ENCODE measurements at regions not wholly inside any gene's neighbourhood (a gene's known extent, or its start where the extent isn't known, plus 50 kb on each side); places are given as distances from the start of the nearest gene placed in this dataset.

DNA sequence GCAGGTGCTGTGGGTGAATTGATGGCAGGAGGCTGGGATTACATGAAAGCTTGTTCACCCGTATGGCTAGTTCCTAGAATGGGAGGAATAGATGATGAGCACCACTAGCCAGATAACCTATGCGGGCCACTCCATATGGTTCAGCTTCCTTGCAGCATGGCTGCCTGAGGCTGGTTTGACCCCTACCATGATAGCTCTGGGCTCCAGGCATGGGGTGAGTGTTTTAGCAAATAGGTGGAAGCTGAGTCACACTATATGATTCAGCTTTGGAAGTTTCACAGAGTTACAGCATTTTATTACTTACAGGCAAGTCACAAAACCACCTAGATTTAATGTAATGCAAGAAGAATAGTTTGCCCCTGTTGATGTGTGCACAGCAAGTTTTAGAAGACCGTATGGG lies 603.2 kb downstream of the STIM2 start:
- TF ChIP-seq GATA2 (IDR thresholded peaks at IDR 0.05; ENCODE audit: low read depth, low read length) (no peak), GATA3 (IDR thresholded peaks at IDR 0.05; ENCODE audit: low read depth, low read length) (no peak)

DNA sequence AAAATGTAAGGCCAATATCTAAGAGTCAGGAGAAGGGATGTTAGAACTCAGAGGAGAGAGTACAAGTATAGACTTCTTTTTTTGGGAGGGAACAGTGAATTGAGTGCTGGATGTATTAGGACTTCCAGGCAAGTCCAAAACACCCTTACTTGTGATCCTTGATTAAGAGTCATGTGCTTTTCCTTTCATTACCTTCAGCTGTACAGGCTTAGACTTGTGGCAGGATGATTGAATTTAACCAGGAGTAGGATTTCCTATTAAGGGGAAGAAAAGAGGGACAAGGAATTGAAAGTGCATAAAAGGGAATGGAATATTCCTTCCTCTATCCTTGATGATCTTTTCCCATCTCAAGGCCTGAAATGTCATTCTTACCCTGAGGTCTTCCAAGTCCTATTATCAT lies 606.7 kb downstream of the STIM2 start:
- TF ChIP-seq GATA2 (IDR thresholded peaks at IDR 0.05; ENCODE audit: low read depth, low read length) (no peak), GATA3 (IDR thresholded peaks at IDR 0.05; ENCODE audit: low read depth, low read length) (no peak)

- no peak for TF ChIP-seq GATA3 (IDR thresholded peaks at IDR 0.05; ENCODE audit: low read depth, low read length)
- no peak for TF ChIP-seq GATA2 (IDR thresholded peaks at IDR 0.05; ENCODE audit: low read depth, low read length)
Measured at GRCh38 chr4:27472364-27472763, 611.7 kb downstream of the STIM2 start.

DNA sequence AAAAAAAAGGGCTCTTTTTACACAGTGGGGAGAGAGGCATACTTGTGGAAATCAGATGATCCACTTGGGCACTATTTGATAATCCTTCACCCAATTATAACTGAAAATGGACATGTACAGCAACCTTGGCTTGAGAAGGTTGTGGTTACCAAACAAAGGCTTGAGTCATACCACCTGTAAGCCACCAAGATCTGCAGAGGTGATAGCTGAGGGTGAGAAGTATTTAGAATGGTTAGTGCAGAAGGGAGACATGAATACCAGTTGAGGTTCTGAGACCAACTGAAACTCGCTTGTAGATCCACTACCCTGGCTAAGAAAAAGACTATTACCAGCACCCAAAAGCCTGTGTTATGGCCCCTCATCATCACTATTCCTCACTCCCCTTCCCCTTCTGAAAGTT lies 614.0 kb downstream of the STIM2 start:
- TF ChIP-seq GATA3 (IDR thresholded peaks at IDR 0.05; ENCODE audit: low read depth, low read length) (no peak), GATA2 (IDR thresholded peaks at IDR 0.05; ENCODE audit: low read depth, low read length) (no peak)

GRCh38 chr4:27484216-27484615 lies 623.6 kb downstream of the STIM2 start:
- TF ChIP-seq GATA3 (IDR thresholded peaks at IDR 0.05; ENCODE audit: low read depth, low read length) (no peak), GATA2 (IDR thresholded peaks at IDR 0.05; ENCODE audit: low read depth, low read length) (no peak)

- no peak for TF ChIP-seq GATA3 (IDR thresholded peaks at IDR 0.05; ENCODE audit: low read depth, low read length)
- no peak for TF ChIP-seq GATA2 (IDR thresholded peaks at IDR 0.05; ENCODE audit: low read depth, low read length)
Measured at GRCh38 chr4:27490315-27490714, 629.7 kb downstream of the STIM2 start.

DNA sequence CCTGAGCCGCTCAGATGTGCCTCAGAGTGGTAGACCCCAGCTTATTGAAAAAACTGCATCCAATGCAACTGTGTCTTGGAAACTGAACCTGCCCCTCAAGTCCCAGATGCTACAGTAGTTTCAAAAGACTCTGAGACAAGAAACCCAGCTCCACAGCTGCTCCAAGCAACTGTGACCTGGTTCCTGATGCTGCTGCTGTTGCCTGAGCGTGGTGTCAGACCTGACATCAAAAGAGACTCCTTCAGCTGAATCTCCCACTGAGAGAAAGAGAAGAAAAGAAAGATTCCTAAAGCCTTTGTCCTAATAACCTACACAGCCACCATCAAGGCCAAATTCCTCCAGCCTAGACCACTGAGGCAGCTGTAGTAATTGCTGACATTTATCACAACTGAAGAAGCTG lies 630.1 kb downstream of the STIM2 start:
- no peak for TF ChIP-seq GATA3 (IDR thresholded peaks at IDR 0.05; ENCODE audit: low read depth, low read length)
- TF ChIP-seq GATA2 (IDR thresholded peaks at IDR 0.05; ENCODE audit: low read depth, low read length) = no peak

- TF ChIP-seq GATA3 (IDR thresholded peaks at IDR 0.05; ENCODE audit: low read depth, low read length) (no peak), GATA2 (IDR thresholded peaks at IDR 0.05; ENCODE audit: low read depth, low read length) (no peak)
Measured at GRCh38 chr4:27506401-27506800, 645.8 kb downstream of the STIM2 start.

DNA sequence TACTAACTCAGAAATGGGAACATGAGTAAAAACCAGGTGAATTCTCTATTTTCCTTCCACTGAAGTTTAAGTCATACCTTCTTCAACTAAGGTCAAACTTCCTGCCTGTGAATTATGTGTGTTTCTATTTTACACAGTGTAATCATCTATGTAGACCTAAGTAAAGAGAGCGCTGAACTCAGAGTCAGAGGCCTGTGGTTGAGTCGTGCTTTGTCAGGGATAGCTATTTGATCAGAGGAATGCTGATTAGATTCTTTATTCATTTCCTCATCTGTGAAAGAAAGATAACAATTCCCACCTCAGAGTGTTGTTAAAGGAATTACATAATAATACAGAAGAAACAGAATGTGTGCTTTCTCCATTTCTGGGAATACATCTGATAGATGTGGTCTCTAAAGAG lies 654.1 kb downstream of the STIM2 start:
- TF ChIP-seq GATA2 (IDR thresholded peaks at IDR 0.05; ENCODE audit: low read depth, low read length) = no peak
- no peak for TF ChIP-seq GATA3 (IDR thresholded peaks at IDR 0.05; ENCODE audit: low read depth, low read length)

GRCh38 chr4:27515140-27515539 lies 654.5 kb downstream of the STIM2 start:
- TF ChIP-seq GATA3 (IDR thresholded peaks at IDR 0.05; ENCODE audit: low read depth, low read length) (no peak), GATA2 (IDR thresholded peaks at IDR 0.05; ENCODE audit: low read depth, low read length) (no peak)

GRCh38 chr4:27518876-27519275 lies 658.2 kb downstream of the STIM2 start:
- TF ChIP-seq GATA2 (IDR thresholded peaks at IDR 0.05; ENCODE audit: low read depth, low read length) = no peak
- TF ChIP-seq GATA3 (IDR thresholded peaks at IDR 0.05; ENCODE audit: low read depth, low read length) = no peak

- TF ChIP-seq GATA2 (IDR thresholded peaks at IDR 0.05; ENCODE audit: low read depth, low read length) (no peak), GATA3 (IDR thresholded peaks at IDR 0.05; ENCODE audit: low read depth, low read length) (no peak)
Measured at GRCh38 chr4:27524224-27524623, 663.6 kb downstream of the STIM2 start.

DNA sequence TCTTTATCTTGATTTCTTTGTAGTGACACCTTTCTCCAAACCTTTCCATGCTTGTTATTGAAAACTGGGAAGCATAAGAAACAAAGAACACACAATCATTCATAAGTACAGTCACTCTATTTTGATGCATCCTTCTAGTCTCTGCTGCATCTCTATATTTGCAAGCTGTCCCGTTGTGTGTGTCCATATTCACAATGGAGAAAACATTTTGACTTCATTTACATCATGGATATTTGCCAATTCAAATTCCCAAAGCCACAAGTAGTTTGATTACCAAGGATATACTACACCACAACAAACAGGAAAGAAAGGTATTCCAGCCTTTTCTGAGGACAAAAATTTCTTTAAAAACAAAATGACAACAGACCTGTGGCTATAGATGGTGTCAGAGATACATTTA lies 673.8 kb downstream of the STIM2 start:
- TF ChIP-seq GATA2 (IDR thresholded peaks at IDR 0.05; ENCODE audit: low read depth, low read length) = no peak

- TF ChIP-seq GATA3 (IDR thresholded peaks at IDR 0.05; ENCODE audit: low read depth, low read length) (no peak), GATA2 (IDR thresholded peaks at IDR 0.05; ENCODE audit: low read depth, low read length) (no peak)
Measured at GRCh38 chr4:27568236-27568951, 707.8 kb downstream of the STIM2 start.

DNA sequence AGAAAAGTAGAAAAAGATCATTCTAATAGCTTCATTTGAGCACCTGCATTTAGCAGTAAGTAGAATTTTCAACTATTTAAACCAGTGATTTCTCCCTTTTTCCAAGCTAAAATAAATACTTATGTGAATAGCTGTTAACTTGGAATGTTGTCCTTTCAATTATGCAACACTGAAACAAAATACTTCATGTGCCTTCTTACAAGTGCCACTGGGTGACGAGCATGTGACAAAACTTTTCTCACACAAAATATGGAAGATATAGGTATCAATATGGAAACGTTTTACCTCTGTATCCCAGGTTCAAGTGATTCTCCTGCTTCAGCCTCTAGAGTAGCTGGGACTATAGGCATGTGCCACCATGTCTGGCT lies 708.3 kb downstream of the STIM2 start:
- TF ChIP-seq GATA3 (IDR thresholded peaks at IDR 0.05; ENCODE audit: low read depth, low read length) (no peak), GATA2 (IDR thresholded peaks at IDR 0.05; ENCODE audit: low read depth, low read length) (no peak)

GRCh38 chr4:27574743-27575142 lies 714.1 kb downstream of the STIM2 start:
- TF ChIP-seq GATA3 (IDR thresholded peaks at IDR 0.05; ENCODE audit: low read depth, low read length) = no peak
- TF ChIP-seq GATA2 (IDR thresholded peaks at IDR 0.05; ENCODE audit: low read depth, low read length) = no peak

Measured in SH-SY5Y (cell line).